NCI-H524 treated with DMSO at 0.1 percent for 48 hours (cell line): ENCODE measurements at regions not wholly inside any gene's neighbourhood (a gene's known extent, or its start where the extent isn't known, plus 50 kb on each side); places are given as distances from the start of the nearest gene placed in this dataset.
"Not testable (repeated sequence)": the region's sequence is repeated elsewhere in the genome, so short reads cannot be mapped to it uniquely, and the experiment has no call there.

Experiments used
- DNase-seq: peaks from one replicate; lab custom pipeline; 2025; lab: John Stamatoyannopoulos, UW

- DNase-seq = no peak
These were observed 231.3 kb upstream of the FERD3L start for GRCh38 chr7:19376538-19376937.

GRCh38 chr7:19375976-19376375 lies 230.8 kb upstream of the FERD3L start:
- DNase-seq = no peak

- no peak for DNase-seq
These were observed 228.1 kb upstream of the FERD3L start for GRCh38 chr7:19373334-19373733.

- DNase-seq = no peak
These were observed 224.6 kb upstream of the FERD3L start for GRCh38 chr7:19369806-19370205.

- DNase-seq = no peak
These were observed 224.0 kb upstream of the FERD3L start for GRCh38 chr7:19369182-19369581.

- DNase-seq = no peak
These were observed 223.3 kb upstream of the FERD3L start for GRCh38 chr7:19368491-19368925.

- no peak for DNase-seq
These were observed 219.7 kb upstream of the FERD3L start for GRCh38 chr7:19364950-19365349.

- DNase-seq = no peak
These were observed 216.9 kb upstream of the FERD3L start for GRCh38 chr7:19362099-19362498.

- no peak for DNase-seq
These were observed 208.0 kb upstream of the FERD3L start for GRCh38 chr7:19353180-19353579.

GRCh38 chr7:19352305-19352695 lies 207.1 kb upstream of the FERD3L start:
- DNase-seq = no peak

- no peak for DNase-seq
These were observed 206.4 kb upstream of the FERD3L start for GRCh38 chr7:19351341-19352304.

- no peak for DNase-seq
These were observed 194.3 kb upstream of the FERD3L start for GRCh38 chr7:19339512-19339911.

- DNase-seq = not testable (repeated sequence)
These were observed 193.3 kb upstream of the FERD3L start for GRCh38 chr7:19338512-19338911.

- no peak for DNase-seq
These were observed 191.7 kb upstream of the FERD3L start for GRCh38 chr7:19336836-19337383.

- no peak for DNase-seq
These were observed 188.5 kb upstream of the FERD3L start for GRCh38 chr7:19333706-19334105.

GRCh38 chr7:19327018-19327417 lies 181.8 kb upstream of the FERD3L start:
- DNase-seq = no peak

- no peak for DNase-seq
These were observed 176.8 kb upstream of the FERD3L start for GRCh38 chr7:19322002-19322401.

GRCh38 chr7:19318287-19318686 lies 173.1 kb upstream of the FERD3L start:
- DNase-seq = no peak

- no peak for DNase-seq
These were observed 172.2 kb upstream of the FERD3L start for GRCh38 chr7:19317461-19317860.

GRCh38 chr7:19312416-19312815 lies 167.2 kb upstream of the FERD3L start:
- DNase-seq = no peak

GRCh38 chr7:19307554-19307953 lies 162.3 kb upstream of the FERD3L start:
- no peak for DNase-seq

- DNase-seq = no peak
These were observed 160.5 kb upstream of the FERD3L start for GRCh38 chr7:19305698-19306097.

- no peak for DNase-seq
These were observed 158.9 kb upstream of the FERD3L start for GRCh38 chr7:19304086-19304485.

GRCh38 chr7:19302731-19303130 lies 157.5 kb upstream of the FERD3L start:
- no peak for DNase-seq
